PC-9 (cell line): ENCODE measurements at regions not wholly inside any gene's neighbourhood (a gene's known extent, or its start where the extent isn't known, plus 50 kb on each side); places are given as distances from the start of the nearest gene placed in this dataset.

Experiments used
- BruUV-seq: library from RNA; stranded (reverse); fragments of 400-500 nt; replicated peaks from 2 replicates; lab custom pipeline; 2021; lab: Mats Ljungman, UMichigan
- CTCF ChIA-PET: fragments of 300-600 bp; sonication (Branson Sonifier 250); formaldehyde crosslinking; loops from one replicate; lab custom pipeline; 2022; ENCODE audit warnings: antibody characterized with exemption; lab: Charles Lee
- POLR2A ChIA-PET: fragments of 300-600 bp; sonication (Branson Sonifier 250); formaldehyde crosslinking; loops from one replicate; lab custom pipeline; 2022; ENCODE audit warnings: antibody characterized with exemption; ENCODE audit not compliant: unreplicated experiment; lab: Charles Lee
- DNase-seq, 2 experiments: peaks; one replicate each; pipeline versions ENCODE4 v3.0.0 to v3.0.0-alpha.2; 2015 to 2022; ENCODE audit warnings: mixed read lengths in 1 of 2
- H2AFZ ChIP-seq: fragments of 200-600 bp; sonication (generic); 2 replicates; pipeline ENCODE4 v1.8.1; 2017; ENCODE audit warnings: antibody characterized with exemption
- H3F3A ChIP-seq: fragments of 200-600 bp; sonication (generic); 2 replicates; pipeline ENCODE4 v1.8.1; 2017; ENCODE audit warnings: antibody characterized with exemption, mild to moderate bottlenecking, low read depth; ENCODE audit not compliant: insufficient read depth
- H3K27ac ChIP-seq: fragments of 200-600 bp; sonication (generic); 2 replicates; pipeline ENCODE4 v1.6.1; 2016; ENCODE audit warnings: mixed run types
- H3K27me3 ChIP-seq: fragments of 200-600 bp; sonication (generic); 2 replicates; pipeline ENCODE4 v1.6.1; 2016; ENCODE audit warnings: low read depth, mixed run types; ENCODE audit not compliant: insufficient read depth
- H3K36me3 ChIP-seq: fragments of 200-600 bp; sonication (generic); 2 replicates; pipeline ENCODE4 v1.6.1; 2016; ENCODE audit warnings: low read depth, mixed run types
- H3K4me1 ChIP-seq: fragments of 200-600 bp; sonication (generic); replicated peaks from 2 replicates; pipeline ENCODE4 v1.6.1; 2016; ENCODE audit warnings: mixed run types; ENCODE audit not compliant: insufficient read depth
- H3K4me2 ChIP-seq: fragments of 200-600 bp; sonication (generic); 2 replicates; pipeline ENCODE4 v1.6.1; 2017; ENCODE audit warnings: mixed run types
- H3K4me3 ChIP-seq: fragments of 200-600 bp; sonication (generic); 2 replicates; pipeline ENCODE4 v1.6.1; 2016; ENCODE audit warnings: mixed run types
- H3K79me2 ChIP-seq: fragments of 200-600 bp; sonication (generic); 2 replicates; pipeline ENCODE4 v1.6.1; 2017; ENCODE audit warnings: low read depth, mixed run types
- H3K9me2 ChIP-seq: fragments of 200-600 bp; sonication (generic); 2 replicates; pipeline ENCODE4 v1.8.1; 2017; ENCODE audit warnings: mild to moderate bottlenecking; ENCODE audit not compliant: insufficient read depth
- H3K9me3 ChIP-seq: fragments of 200-600 bp; sonication (generic); 2 replicates; pipeline ENCODE4 v1.8.1; 2016; ENCODE audit warnings: low read depth; ENCODE audit not compliant: insufficient read depth
- H4K20me1 ChIP-seq: fragments of 200-600 bp; sonication (generic); 2 replicates; pipeline ENCODE4 v1.8.1; 2017; ENCODE audit not compliant: insufficient read depth
- EZH2 ChIP-seq: fragments of 200-600 bp; sonication (generic); IDR thresholded peaks from 2 replicates; pipeline ENCODE4 v1.8.0; 2017; ENCODE audit warnings: antibody characterized with exemption, low read depth
- intact Hi-C: fragments of 100-400 bp; cut with micrococcal nuclease; formaldehyde crosslinking; loops from one replicate; pipeline ENCODE4 v1.10.0; 2022; ENCODE audit not compliant: unreplicated experiment
- TF ChIP-seq, protein P1 (sequence below): fragments of 200-600 bp; sonication (generic); conservative IDR thresholded peaks from 2 replicates; pipeline ENCODE4 v1.6.1; 2017; ENCODE audit warnings: mixed run types, antibody characterized with exemption, mild to moderate bottlenecking, moderate library complexity

DNA sequence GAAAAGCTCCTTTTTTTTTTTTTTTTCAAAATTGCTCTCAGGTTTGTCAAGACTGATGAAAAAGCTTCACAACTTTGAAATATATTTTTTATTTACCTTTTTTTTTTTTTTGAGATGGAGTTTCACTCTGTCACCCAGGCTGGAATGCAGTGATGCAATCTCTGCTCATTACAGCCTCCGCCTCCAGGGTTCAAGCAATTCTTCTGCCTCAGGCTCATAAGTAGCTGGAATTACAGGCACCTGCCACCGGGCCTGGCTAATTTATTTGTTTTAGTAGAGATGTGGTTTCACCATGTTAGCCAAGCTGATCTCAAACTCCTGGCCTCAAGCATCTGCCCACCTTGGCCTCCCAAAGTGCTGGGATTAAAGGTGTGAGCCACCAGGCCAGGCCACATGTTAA lies 1515.0 kb downstream of the OTOL1 start:
- Histone ChIP-seq H3K27me3 (no peaks in the 10 kb centered on the region), H3K4me2 (no peak overlapping the region), H3K4me1 (no peaks in the 10 kb centered on the region), H3K9me3 (no peaks in the 10 kb centered on the region), H3K4me3 (no peak overlapping the region), H3F3A (no peaks in the 10 kb centered on the region), H3K36me3 (no peaks in the 10 kb centered on the region), H3K9me2 (peaks cover 6% of the 10 kb centered on the region; the same call in 1 of the 2 replicates), H2AFZ (no peak overlapping the region), H4K20me1 (no peaks in the 10 kb centered on the region), H3K27ac (no peak overlapping the region), H3K79me2 (no peaks in the 10 kb centered on the region)
- TF ChIP-seq, protein P1, sequence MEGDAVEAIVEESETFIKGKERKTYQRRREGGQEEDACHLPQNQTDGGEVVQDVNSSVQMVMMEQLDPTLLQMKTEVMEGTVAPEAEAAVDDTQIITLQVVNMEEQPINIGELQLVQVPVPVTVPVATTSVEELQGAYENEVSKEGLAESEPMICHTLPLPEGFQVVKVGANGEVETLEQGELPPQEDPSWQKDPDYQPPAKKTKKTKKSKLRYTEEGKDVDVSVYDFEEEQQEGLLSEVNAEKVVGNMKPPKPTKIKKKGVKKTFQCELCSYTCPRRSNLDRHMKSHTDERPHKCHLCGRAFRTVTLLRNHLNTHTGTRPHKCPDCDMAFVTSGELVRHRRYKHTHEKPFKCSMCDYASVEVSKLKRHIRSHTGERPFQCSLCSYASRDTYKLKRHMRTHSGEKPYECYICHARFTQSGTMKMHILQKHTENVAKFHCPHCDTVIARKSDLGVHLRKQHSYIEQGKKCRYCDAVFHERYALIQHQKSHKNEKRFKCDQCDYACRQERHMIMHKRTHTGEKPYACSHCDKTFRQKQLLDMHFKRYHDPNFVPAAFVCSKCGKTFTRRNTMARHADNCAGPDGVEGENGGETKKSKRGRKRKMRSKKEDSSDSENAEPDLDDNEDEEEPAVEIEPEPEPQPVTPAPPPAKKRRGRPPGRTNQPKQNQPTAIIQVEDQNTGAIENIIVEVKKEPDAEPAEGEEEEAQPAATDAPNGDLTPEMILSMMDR: no peak
- no peak for TF ChIP-seq EZH2
- CTCF ChIA-PET: interaction anchor here (0.7 kb wide), 1 partner anchor 620 kb away, joined by 4 read pairs; no protein-coding TSS in a partner anchor
- BruUV-seq: no TSS peak
- peak in 1 of 2 experiments; percentile 16 for DNase-seq
- intact Hi-C loops: no loop called here
- POLR2A ChIA-PET: no interaction called here

DNA sequence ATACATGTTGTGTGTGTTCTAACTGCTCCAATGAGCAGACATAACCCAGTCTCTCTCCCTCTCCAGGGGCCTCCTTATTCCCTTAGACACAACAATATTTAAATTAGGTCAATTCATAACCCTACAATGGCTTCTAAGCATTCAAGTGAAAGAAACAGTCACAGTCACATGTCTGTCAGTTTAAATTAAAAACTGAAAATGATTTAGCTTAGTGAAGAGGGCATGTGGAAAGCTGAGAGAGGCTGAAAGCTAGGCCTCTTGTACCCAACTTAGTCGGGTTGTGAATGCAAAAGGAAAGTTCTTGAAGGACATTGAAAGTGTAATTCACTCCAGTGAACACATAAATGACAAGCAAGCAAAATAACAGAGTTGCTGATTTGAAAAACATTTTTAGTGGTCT lies 1519.6 kb downstream of the OTOL1 start:
- Histone ChIP-seq H3K36me3 (no peaks in the 10 kb centered on the region), H4K20me1 (no peaks in the 10 kb centered on the region), H3K27ac (no peak overlapping the region), H3K4me3 (no peak overlapping the region), H3K4me2 (no peak overlapping the region), H3K9me3 (no peaks in the 10 kb centered on the region), H3K79me2 (no peaks in the 10 kb centered on the region), H3F3A (no peaks in the 10 kb centered on the region), H3K9me2 (no peaks in the 10 kb centered on the region; the same call in 1 of the 2 replicates), H3K4me1 (no peaks in the 10 kb centered on the region), H3K27me3 (no peaks in the 10 kb centered on the region), H2AFZ (no peak overlapping the region)
- BruUV-seq: no TSS peak
- TF ChIP-seq EZH2: no peak
- TF ChIP-seq, protein P1: no peak
- no peak for DNase-seq
- intact Hi-C loops: no loop called here
- ChIA-PET CTCF (no interaction called here), POLR2A (no interaction called here)

DNA sequence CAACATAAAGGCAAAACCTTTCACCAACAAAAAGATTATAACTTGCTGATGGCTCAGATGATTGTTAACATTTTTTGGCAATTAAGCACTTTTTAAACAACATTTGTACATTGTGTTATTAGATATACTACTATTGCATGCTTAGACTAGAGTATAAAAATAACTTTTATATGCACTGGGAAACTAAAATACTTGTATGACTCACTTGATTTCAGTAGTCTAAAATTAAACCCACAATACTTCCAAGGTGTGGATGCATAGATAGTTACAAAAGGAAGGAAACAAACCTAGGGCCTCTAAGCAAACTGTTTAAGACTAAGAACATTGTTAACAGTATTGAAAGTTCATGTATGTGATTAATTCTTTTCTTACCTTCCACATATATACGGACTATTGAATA lies 1521.5 kb downstream of the OTOL1 start:
- H2AFZ ChIP-seq: no peak overlapping the region
- intact Hi-C loops: no loop called here

More for the DNA sequence above, 1521.5 kb downstream of the OTOL1 start:
- H3K4me2 ChIP-seq: no peak overlapping the region
- CTCF ChIA-PET: no interaction called here
- H3K36me3 ChIP-seq: no peaks in the 10 kb centered on the region
- DNase-seq: no peak
- H3K27ac ChIP-seq: no peak overlapping the region
- POLR2A ChIA-PET: no interaction called here
- H3K27me3 ChIP-seq: no peaks in the 10 kb centered on the region
- H3F3A ChIP-seq: no peaks in the 10 kb centered on the region
- no TSS peak for BruUV-seq
- no peaks in the 10 kb centered on the region for H3K79me2 ChIP-seq
- no peaks in the 10 kb centered on the region for H3K9me3 ChIP-seq
- H4K20me1 ChIP-seq: no peaks in the 10 kb centered on the region
- H3K4me3 ChIP-seq: no peak overlapping the region
- no peaks in the 10 kb centered on the region for H3K4me1 ChIP-seq
- TF ChIP-seq, protein P1: no peak
- TF ChIP-seq EZH2: no peak
- H3K9me2 ChIP-seq: no peaks in the 10 kb centered on the region; the same call in 1 of the 2 replicates
